Fibroblast of pulmonary artery (primary cell): ENCODE measurements at regions not wholly inside any gene's neighbourhood (a gene's known extent, or its start where the extent isn't known, plus 50 kb on each side); places are given as distances from the start of the nearest gene placed in this dataset.

Experiments used
- DNase-seq: peaks from one replicate; pipeline ENCODE4 v3.0.0-alpha.2; 2010; ENCODE audit warnings: low read depth
- H3K4me3 ChIP-seq: replicated peaks from 2 replicates; pipeline ENCODE4 v1.5.1; 2011; ENCODE audit warnings: low read depth, mild to moderate bottlenecking, control low read depth, low read length, moderate library complexity
- CTCF ChIP-seq: IDR thresholded peaks from 2 replicates; pipeline ENCODE4 v1.5.1; 2011; ENCODE audit warnings: mild to moderate bottlenecking, control low read depth, low read length, inconsistent platforms; ENCODE audit errors: missing control alignments

GRCh38 chr7:156062286-156062685 lies 250.0 kb upstream of the SHH start:
- no peak for DNase-seq
- no peak overlapping the region for H3K4me3 ChIP-seq
- TF ChIP-seq CTCF, result no peak

DNA sequence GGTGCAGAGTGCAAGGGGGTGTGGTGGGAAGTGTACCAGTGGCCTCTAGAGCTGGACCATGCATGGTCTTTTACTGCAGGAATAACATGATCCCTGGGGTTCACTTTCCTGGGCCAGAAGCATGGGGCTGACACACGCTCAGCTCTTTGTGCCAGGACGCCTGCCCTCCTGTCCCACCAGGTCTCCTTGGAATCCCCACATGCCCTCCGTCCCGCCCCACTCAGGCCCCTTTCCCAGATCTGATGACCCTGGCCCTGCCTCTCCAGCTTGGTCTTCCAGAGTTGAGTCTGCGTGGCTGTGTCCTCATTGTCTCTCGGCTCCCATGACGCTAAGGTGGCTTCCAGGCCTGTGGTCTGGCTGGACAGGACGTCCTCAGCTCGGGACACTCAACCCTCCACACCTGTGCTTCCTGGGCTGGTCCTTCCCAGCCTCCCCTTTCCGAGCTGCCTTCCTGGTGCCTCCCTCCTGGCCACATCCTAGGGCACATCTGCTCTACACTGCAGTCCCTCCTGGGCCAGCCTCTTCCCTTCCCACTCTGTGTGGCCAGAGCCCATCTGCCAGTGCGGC lies 249.5 kb upstream of the SHH start:
- no peak for TF ChIP-seq CTCF
- no peak for DNase-seq
- H3K4me3 ChIP-seq, result no peak overlapping the region

DNA sequence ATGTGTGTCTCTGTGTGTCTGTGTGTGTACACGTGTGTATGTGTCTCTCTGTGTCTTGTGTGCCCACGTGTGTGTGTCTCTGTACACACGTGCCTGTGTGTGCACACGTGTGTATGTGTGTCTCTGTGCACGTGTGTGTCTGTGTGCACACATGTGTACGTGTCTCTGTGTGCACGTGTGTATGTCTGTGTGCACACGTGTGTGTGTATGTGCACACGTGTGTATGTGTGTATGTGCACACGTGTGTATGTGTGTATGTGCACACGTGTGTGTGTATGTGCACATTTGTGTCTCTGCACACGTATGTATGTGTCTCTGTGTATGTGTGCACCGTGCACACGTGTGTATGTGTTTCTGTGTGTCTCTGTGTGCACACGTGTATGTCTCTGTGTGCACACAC lies 248.7 kb upstream of the SHH start:
- DNase-seq, result no peak
- H3K4me3 ChIP-seq, result no peak overlapping the region
- no peak for TF ChIP-seq CTCF

DNA sequence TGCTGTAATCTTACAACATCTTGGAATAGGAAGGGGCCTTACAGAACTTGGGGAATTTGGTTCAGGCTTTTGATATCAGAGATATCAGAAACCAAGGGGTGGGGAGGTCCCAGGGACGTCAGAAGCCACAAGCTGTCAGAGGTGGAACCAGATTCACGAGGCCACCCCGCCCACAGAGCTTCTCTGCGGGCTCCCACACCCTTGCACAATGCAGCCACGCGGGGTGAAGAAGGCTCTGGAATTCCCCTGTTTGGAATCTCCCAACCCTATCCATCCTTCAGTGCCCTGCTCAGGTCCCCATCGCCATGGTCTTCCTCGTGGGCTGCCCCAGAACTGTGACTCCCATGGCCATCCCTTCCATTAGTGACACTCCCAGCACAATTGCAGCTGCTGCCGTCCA lies 247.1 kb upstream of the SHH start:
- no peak for TF ChIP-seq CTCF
- DNase-seq, result no peak
- no peak overlapping the region for H3K4me3 ChIP-seq

- DNase-seq, result no peak
- H3K4me3 ChIP-seq, result no peak overlapping the region
- no peak for TF ChIP-seq CTCF
These were observed 246.0 kb upstream of the SHH start for GRCh38 chr7:156058248-156058647.

DNA sequence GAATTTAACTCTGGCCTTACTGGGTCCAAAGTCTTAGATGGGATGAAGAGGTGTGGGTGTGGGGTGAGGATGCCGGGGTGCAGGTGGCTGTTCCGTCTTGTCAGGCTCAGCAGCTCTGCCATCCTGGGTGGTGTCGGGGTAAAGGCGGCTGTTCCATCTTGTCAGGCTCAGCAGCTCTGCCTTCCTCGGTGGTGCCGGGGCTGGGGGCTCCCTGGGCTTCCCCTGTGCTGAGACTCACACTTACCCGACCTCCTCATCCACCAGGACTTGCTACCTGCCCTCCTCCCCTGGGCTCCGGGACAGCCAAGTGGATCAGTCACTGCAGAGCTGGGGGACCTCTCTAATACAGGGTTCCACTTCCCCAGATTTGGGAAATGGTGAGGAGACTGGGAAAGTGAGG lies 244.3 kb upstream of the SHH start:
- no peak overlapping the region for H3K4me3 ChIP-seq
- no peak for DNase-seq
- no peak for TF ChIP-seq CTCF

DNA sequence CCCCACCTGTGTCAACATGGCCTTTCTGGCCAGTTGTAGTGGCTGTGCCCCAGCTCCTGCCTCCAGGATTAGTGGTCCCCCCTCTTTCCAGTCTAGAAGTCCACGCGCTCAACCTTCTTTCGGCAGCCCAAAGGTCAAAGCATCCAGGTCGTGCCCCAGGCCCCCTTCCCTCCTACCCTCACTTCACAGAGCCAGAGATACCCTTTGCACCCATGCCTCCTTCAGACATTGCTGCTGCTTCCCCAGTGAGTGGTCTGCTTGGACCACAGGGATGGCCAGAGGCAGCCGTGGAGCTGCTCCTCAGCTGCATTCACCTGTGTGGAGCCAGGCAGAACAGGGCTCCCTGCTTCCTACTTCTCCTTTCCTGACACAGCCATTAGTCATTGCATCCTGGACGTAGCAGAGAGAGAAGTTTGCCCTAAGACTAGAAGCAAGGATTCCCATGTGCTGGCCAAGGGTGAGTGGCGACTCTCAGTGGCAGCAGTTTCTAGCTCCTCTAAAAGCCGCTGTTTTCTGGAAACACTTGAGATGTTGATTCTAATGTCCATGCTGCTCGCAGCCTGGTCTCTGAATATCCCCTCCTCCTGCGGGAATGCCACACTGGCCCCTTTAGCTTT lies 243.1 kb upstream of the SHH start:
- DNase-seq, result no peak
- no peak for TF ChIP-seq CTCF

More for the DNA sequence above, 243.1 kb upstream of the SHH start:
- no peak overlapping the region for H3K4me3 ChIP-seq
